HepG2 (cell line): ENCODE measurements at regions not wholly inside any gene's neighbourhood (a gene's known extent, or its start where the extent isn't known, plus 50 kb on each side); places are given as distances from the start of the nearest gene placed in this dataset.

Experiments
- ATAC-seq: fragments of 200-7000 bp; cut with Tn5 transposase; 3 replicates; pipeline ENCODE4 v1.9.1; 2020; ENCODE audit warnings: mild to moderate bottlenecking, moderate library complexity
- BruUV-seq: library from RNA; stranded (reverse); fragments of 400-500 nt; replicated peaks from 2 replicates; lab custom pipeline; 2021; lab: Mats Ljungman, UMichigan
- CTCF ChIA-PET: fragments of 300-600 bp; formaldehyde crosslinking; extraction: SDS; loops from one replicate; lab custom pipeline; 2021; ENCODE audit warnings: low total read pairs, inconsistent platforms, low intra/inter-chr PET ratio; lab: Yijun Ruan, JAX
- POLR2A ChIA-PET: fragments of 350-600 bp; sonication (Branson Sonifier 250); formaldehyde crosslinking; loops from one replicate; lab custom pipeline; 2020; ENCODE audit warnings: antibody characterized with exemption, inconsistent platforms; lab: Yijun Ruan, JAX
- DNase-seq: peaks from one replicate; pipeline ENCODE4 v3.0.0-alpha.2; 2015; ENCODE audit warnings: low spot score
- FAIRE-seq: peaks from 3 replicates; lab custom pipeline; 2011; peaks lifted over from hg19 to GRCh38; lab: Jason Lieb, UNC
- H2AFZ ChIP-seq: one replicate; pipeline ENCODE4 v1.6.1; 2011; ENCODE audit warnings: low read length, inconsistent platforms
- H3K27ac ChIP-seq: fragments of 300-600 bp; 3 replicates; pipeline ENCODE4 v1.8.0; 2011; ENCODE audit warnings: mixed run types, mild to moderate bottlenecking, mixed read lengths, low read length, inconsistent platforms; ENCODE audit not compliant: insufficient read depth; ENCODE audit errors: extremely low read length
- H3K27me3 ChIP-seq, 2 experiments: fragments of 200-600 bp in 1 of 2; 2 replicates in 1 of 2; 3 replicates in 1 of 2; pipeline versions ENCODE4 v1.6.0 to v1.8.0; 2011; ENCODE audit warnings: low read length in 2 of 2, mild to moderate bottlenecking in 2 of 2, moderate library complexity in 2 of 2, inconsistent platforms in 1 of 2; ENCODE audit not compliant: insufficient read depth in 2 of 2, control insufficient read depth in 1 of 2
- H3K36me3 ChIP-seq, 2 experiments: fragments of 200-600 bp in 1 of 2; replicated peaks in 1 of 2; 2 replicates in 1 of 2; 3 replicates in 1 of 2; pipeline versions ENCODE4 v1.5.1 to v1.8.0; 2011; ENCODE audit warnings: low read length in 2 of 2, inconsistent platforms in 1 of 2; ENCODE audit not compliant: insufficient read depth in 2 of 2, control insufficient read depth in 1 of 2
- H3K4me1 ChIP-seq: 2 replicates; pipeline ENCODE4 v1.5.1; 2012; ENCODE audit warnings: low read length, inconsistent platforms; ENCODE audit not compliant: insufficient read depth
- H3K4me2 ChIP-seq: 2 replicates; pipeline ENCODE4 v1.6.0; 2011; ENCODE audit warnings: low read depth, low read length, inconsistent platforms
- H3K4me3 ChIP-seq, 3 experiments: fragments of 200-600 bp in 1 of 3; sonication (generic), shearing (Covaris generic) in 1 of 3; replicated peaks in 1 of 3; 2 replicates each; pipeline ENCODE4 v1.5.1; 2011 to 2016; ENCODE audit warnings: low read length in 3 of 3, inconsistent platforms in 2 of 3, low read depth in 2 of 3, mild to moderate bottlenecking in 2 of 3, control low read depth in 1 of 3, mixed read lengths in 1 of 3; ENCODE audit not compliant: insufficient read depth in 1 of 3
- H3K79me2 ChIP-seq: one replicate; pipeline ENCODE4 v1.6.1; 2011; ENCODE audit warnings: low read length, inconsistent platforms; ENCODE audit not compliant: insufficient read depth
- H3K9ac ChIP-seq: 2 replicates; pipeline ENCODE4 v1.6.0; 2011; ENCODE audit warnings: mild to moderate bottlenecking, low read depth, low read length, inconsistent platforms; ENCODE audit not compliant: insufficient read depth
- H3K9me3 ChIP-seq: 2 replicates; pipeline ENCODE4 v1.5.1; 2012; ENCODE audit warnings: mild to moderate bottlenecking, low read length
- H4K20me1 ChIP-seq: 2 replicates; pipeline ENCODE4 v1.6.0; 2011; ENCODE audit warnings: inconsistent platforms, mild to moderate bottlenecking, low read length, moderate library complexity; ENCODE audit not compliant: insufficient read depth
- FOXA1 ChIP-seq, 2 experiments: fragments of 450-650 bp in 1 of 2; sonication (generic) in 1 of 2; formaldehyde crosslinking in 1 of 2; IDR thresholded peaks; 2 replicates each; pipeline versions ENCODE4 v1.4.0 to v1.6.1; 2016 to 2020; ENCODE audit warnings: missing genetic modification reagents in 1 of 2
- GATAD1 ChIP-seq: IDR thresholded peaks from 2 replicates; pipeline ENCODE4 v1.6.1; 2016; ENCODE audit warnings: missing genetic modification reagents, missing compliant biosample characterization
- HOXA3 ChIP-seq: sonication (generic); formaldehyde crosslinking; IDR thresholded peaks from 2 replicates; pipeline ENCODE4 v1.5.0; 2020; ENCODE audit warnings: missing genetic modification reagents
- MAFG ChIP-seq: sonication (generic); formaldehyde crosslinking; IDR thresholded peaks from 2 replicates; pipeline ENCODE4 v1.5.1; 2020; ENCODE audit warnings: mild to moderate bottlenecking, missing genetic modification reagents
- MED8 ChIP-seq: sonication (generic); formaldehyde crosslinking; IDR thresholded peaks from 2 replicates; pipeline ENCODE4 v1.8.1; 2023; ENCODE audit warnings: mild to moderate bottlenecking, missing genetic modification reagents; ENCODE audit not compliant: insufficient replicate concordance
- NR3C1 ChIP-seq: sonication (generic); formaldehyde crosslinking; IDR thresholded peaks from 2 replicates; pipeline ENCODE4 v1.4.0; 2020; ENCODE audit warnings: missing genetic modification reagents
- RFXAP ChIP-seq: sonication (generic); formaldehyde crosslinking; IDR thresholded peaks from 2 replicates; pipeline ENCODE4 v1.4.0; 2020; ENCODE audit warnings: missing genetic modification reagents, borderline replicate concordance
- STAT5B ChIP-seq: sonication (generic); formaldehyde crosslinking; IDR thresholded peaks from 2 replicates; pipeline ENCODE4 v1.4.0; 2020; ENCODE audit warnings: missing genetic modification reagents
- TGIF2 ChIP-seq: IDR thresholded peaks from 2 replicates; pipeline ENCODE4 v1.6.1; 2016; ENCODE audit warnings: control low read depth, missing compliant biosample characterization
- ZNF264 ChIP-seq: sonication (generic); formaldehyde crosslinking; IDR thresholded peaks from 2 replicates; pipeline ENCODE4 v1.4.0; 2020; ENCODE audit warnings: missing genetic modification reagents
- ZNF598 ChIP-seq: sonication (generic); formaldehyde crosslinking; IDR thresholded peaks from 2 replicates; pipeline ENCODE4 v1.5.1; 2020; ENCODE audit warnings: mild to moderate bottlenecking, missing genetic modification reagents, borderline replicate concordance
- ZNF724P ChIP-seq: sonication (generic); formaldehyde crosslinking; IDR thresholded peaks from 2 replicates; pipeline ENCODE4 v1.8.0; 2022; ENCODE audit warnings: missing genetic modification reagents, borderline replicate concordance
- ZNF839 ChIP-seq: sonication (generic); formaldehyde crosslinking; IDR thresholded peaks from 2 replicates; pipeline ENCODE4 v1.4.0; 2020; ENCODE audit warnings: missing genetic modification reagents, mild to moderate bottlenecking, borderline replicate concordance
- ZNF850 ChIP-seq: sonication (generic); formaldehyde crosslinking; conservative IDR thresholded peaks from 2 replicates; pipeline ENCODE4 v1.9.0; 2021; ENCODE audit warnings: mild to moderate bottlenecking, missing genetic modification reagents
- WGBS: methylation state at CpG from one replicate; pipeline ENCODE4 v1.1.6; 2017; ENCODE audit warnings: low lambda C conversion rate; 5-methylcytosine and 5-hydroxymethylcytosine counted together
- in situ Hi-C: cut with HindIII; loops from 2 replicates; pipeline ENCODE4 v1.10.0; 2017; ENCODE audit warnings: low pct_unique_long_range_greater_than_20kb; ENCODE audit not compliant: extremely low pct_ligation_motif_present
- intact Hi-C: fragments of 100-400 bp; cut with micrococcal nuclease; formaldehyde crosslinking; loops from one replicate; pipeline ENCODE4 v1.10.0; 2022; ENCODE audit not compliant: unreplicated experiment
- TF ChIP-seq, protein P1 (sequence below): sonication (generic); formaldehyde crosslinking; IDR thresholded peaks from 2 replicates; pipeline ENCODE4 v1.4.0; 2020; ENCODE audit warnings: missing genetic modification reagents
- TF ChIP-seq, protein P2 (sequence below): sonication (generic); formaldehyde crosslinking; IDR thresholded peaks from 2 replicates; pipeline ENCODE4 v1.5.0; 2020; ENCODE audit warnings: missing genetic modification reagents
- TF ChIP-seq, protein P3 (sequence below): fragments of 450-650 bp; IDR thresholded peaks from 2 replicates; pipeline ENCODE4 v1.6.1; 2017; ENCODE audit warnings: mild to moderate bottlenecking
- TF ChIP-seq, protein P4 (sequence below), 2 experiments: fragments of 450-650 bp in 1 of 2; sonication (generic) in 1 of 2; formaldehyde crosslinking; IDR thresholded peaks; 2 replicates each; pipeline versions ENCODE4 v1.5.0 to v1.8.0; 2020 to 2022; ENCODE audit warnings: mild to moderate bottlenecking in 1 of 2, missing genetic modification reagents in 1 of 2
- TF ChIP-seq, protein P5 (sequence below): sonication (generic); formaldehyde crosslinking; IDR thresholded peaks from 2 replicates; pipeline ENCODE4 v1.4.0; 2020; ENCODE audit warnings: missing genetic modification reagents

GRCh38 chr7:19322002-19322401 is 176.8 kb upstream of the FERD3L start:
- intact Hi-C loops: no loop called here
- H3K4me1 ChIP-seq: no peaks in the 10 kb centered on the region
- no peaks in the 10 kb centered on the region for H3K36me3 ChIP-seq
- ChIA-PET POLR2A (no interaction called here), CTCF (no interaction called here)
- no peak overlapping the region for H3K4me3 ChIP-seq
- H3K27me3 ChIP-seq: no peaks in the 10 kb centered on the region
- BruUV-seq: no TSS peak
- DNase-seq (no peak), FAIRE-seq (no peak), ATAC-seq (no peak)
- no peak overlapping the region for H2AFZ ChIP-seq
- H4K20me1 ChIP-seq: no peaks in the 10 kb centered on the region
- no peak overlapping the region for H3K4me2 ChIP-seq
- in situ Hi-C loops: no loop called here
- peaks cover 50% of the 10 kb centered on the region for H3K9me3 ChIP-seq
- WGBS: 5% methylated on average over 2 of the region's 2 CpGs
- H3K27ac ChIP-seq: no peak overlapping the region
- no peak overlapping the region for H3K9ac ChIP-seq
- no peaks in the 10 kb centered on the region for H3K79me2 ChIP-seq
- TF ChIP-seq, protein P1, sequence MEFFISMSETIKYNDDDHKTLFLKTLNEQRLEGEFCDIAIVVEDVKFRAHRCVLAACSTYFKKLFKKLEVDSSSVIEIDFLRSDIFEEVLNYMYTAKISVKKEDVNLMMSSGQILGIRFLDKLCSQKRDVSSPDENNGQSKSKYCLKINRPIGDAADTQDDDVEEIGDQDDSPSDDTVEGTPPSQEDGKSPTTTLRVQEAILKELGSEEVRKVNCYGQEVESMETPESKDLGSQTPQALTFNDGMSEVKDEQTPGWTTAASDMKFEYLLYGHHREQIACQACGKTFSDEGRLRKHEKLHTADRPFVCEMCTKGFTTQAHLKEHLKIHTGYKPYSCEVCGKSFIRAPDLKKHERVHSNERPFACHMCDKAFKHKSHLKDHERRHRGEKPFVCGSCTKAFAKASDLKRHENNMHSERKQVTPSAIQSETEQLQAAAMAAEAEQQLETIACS (CRISPR knock-in tag): no peak
- no peak for TF ChIP-seq HOXA3
- no peak for TF ChIP-seq MED8
- no peak for TF ChIP-seq NR3C1 (CRISPR knock-in tag)
- TF ChIP-seq ZNF264 (CRISPR knock-in tag): no peak
- TF ChIP-seq, protein P2, sequence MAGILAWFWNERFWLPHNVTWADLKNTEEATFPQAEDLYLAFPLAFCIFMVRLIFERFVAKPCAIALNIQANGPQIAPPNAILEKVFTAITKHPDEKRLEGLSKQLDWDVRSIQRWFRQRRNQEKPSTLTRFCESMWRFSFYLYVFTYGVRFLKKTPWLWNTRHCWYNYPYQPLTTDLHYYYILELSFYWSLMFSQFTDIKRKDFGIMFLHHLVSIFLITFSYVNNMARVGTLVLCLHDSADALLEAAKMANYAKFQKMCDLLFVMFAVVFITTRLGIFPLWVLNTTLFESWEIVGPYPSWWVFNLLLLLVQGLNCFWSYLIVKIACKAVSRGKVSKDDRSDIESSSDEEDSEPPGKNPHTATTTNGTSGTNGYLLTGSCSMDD: no peak
- TF ChIP-seq FOXA1 (IDR thresholded peaks at IDR 0.05): no peak
- TF ChIP-seq FOXA1 (CRISPR knock-in tag; IDR thresholded peaks at IDR 0.05): no peak
- TF ChIP-seq GATAD1: no peak
- no peak for TF ChIP-seq RFXAP (CRISPR knock-in tag)
- no peak for TF ChIP-seq ZNF598 (CRISPR knock-in tag)
- TF ChIP-seq, protein P3, sequence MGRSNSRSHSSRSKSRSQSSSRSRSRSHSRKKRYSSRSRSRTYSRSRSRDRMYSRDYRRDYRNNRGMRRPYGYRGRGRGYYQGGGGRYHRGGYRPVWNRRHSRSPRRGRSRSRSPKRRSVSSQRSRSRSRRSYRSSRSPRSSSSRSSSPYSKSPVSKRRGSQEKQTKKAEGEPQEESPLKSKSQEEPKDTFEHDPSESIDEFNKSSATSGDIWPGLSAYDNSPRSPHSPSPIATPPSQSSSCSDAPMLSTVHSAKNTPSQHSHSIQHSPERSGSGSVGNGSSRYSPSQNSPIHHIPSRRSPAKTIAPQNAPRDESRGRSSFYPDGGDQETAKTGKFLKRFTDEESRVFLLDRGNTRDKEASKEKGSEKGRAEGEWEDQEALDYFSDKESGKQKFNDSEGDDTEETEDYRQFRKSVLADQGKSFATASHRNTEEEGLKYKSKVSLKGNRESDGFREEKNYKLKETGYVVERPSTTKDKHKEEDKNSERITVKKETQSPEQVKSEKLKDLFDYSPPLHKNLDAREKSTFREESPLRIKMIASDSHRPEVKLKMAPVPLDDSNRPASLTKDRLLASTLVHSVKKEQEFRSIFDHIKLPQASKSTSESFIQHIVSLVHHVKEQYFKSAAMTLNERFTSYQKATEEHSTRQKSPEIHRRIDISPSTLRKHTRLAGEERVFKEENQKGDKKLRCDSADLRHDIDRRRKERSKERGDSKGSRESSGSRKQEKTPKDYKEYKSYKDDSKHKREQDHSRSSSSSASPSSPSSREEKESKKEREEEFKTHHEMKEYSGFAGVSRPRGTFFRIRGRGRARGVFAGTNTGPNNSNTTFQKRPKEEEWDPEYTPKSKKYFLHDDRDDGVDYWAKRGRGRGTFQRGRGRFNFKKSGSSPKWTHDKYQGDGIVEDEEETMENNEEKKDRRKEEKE: no peak
- TF ChIP-seq, protein P4, sequence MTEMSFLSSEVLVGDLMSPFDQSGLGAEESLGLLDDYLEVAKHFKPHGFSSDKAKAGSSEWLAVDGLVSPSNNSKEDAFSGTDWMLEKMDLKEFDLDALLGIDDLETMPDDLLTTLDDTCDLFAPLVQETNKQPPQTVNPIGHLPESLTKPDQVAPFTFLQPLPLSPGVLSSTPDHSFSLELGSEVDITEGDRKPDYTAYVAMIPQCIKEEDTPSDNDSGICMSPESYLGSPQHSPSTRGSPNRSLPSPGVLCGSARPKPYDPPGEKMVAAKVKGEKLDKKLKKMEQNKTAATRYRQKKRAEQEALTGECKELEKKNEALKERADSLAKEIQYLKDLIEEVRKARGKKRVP (CRISPR knock-in tag; IDR thresholded peaks at IDR 0.05): no peak
- TF ChIP-seq STAT5B (CRISPR knock-in tag): no peak
- TF ChIP-seq ZNF839 (CRISPR knock-in tag): no peak
- TF ChIP-seq MAFG (CRISPR knock-in tag): no peak
- TF ChIP-seq, protein P5, sequence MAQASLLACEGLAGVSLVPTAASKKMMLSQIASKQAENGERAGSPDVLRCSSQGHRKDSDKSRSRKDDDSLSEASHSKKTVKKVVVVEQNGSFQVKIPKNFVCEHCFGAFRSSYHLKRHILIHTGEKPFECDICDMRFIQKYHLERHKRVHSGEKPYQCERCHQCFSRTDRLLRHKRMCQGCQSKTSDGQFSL (CRISPR knock-in tag): no peak
- TF ChIP-seq ZNF850: no peak
- no peak for TF ChIP-seq TGIF2
- TF ChIP-seq ZNF724P (CRISPR knock-in tag): no peak
